ENCODE measurements at regions not wholly inside any gene's neighbourhood (a gene's known extent, or its start where the extent isn't known, plus 50 kb on each side); places are given as distances from the start of the nearest gene placed in this dataset.
"Not testable (repeated sequence)": the region's sequence is repeated elsewhere in the genome, so short reads cannot be mapped to it uniquely, and the experiment has no call there.

DNA sequence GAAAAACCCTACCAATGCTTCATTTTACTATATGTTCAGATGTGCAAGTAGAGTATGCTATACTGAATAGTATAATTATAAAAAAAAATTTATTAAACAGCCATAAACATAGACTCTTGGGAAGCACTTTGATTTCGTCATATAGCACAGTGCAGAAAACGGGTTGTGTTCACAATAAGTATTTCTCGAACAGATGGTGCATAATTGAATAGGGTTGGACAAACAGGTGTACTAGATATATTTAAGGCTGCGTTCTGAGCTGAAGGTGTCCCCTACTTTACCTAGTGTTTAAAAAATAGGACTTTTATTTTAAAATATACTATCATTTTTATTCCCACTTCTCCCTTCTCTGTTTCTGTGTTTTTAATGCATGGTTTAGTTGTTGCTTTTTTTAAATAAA lies 841.5 kb downstream of the ANKRD7 start:
- intact Hi-C loops (cut with DNase I) = no loop called here
- TF ChIP-seq, protein P1, sequence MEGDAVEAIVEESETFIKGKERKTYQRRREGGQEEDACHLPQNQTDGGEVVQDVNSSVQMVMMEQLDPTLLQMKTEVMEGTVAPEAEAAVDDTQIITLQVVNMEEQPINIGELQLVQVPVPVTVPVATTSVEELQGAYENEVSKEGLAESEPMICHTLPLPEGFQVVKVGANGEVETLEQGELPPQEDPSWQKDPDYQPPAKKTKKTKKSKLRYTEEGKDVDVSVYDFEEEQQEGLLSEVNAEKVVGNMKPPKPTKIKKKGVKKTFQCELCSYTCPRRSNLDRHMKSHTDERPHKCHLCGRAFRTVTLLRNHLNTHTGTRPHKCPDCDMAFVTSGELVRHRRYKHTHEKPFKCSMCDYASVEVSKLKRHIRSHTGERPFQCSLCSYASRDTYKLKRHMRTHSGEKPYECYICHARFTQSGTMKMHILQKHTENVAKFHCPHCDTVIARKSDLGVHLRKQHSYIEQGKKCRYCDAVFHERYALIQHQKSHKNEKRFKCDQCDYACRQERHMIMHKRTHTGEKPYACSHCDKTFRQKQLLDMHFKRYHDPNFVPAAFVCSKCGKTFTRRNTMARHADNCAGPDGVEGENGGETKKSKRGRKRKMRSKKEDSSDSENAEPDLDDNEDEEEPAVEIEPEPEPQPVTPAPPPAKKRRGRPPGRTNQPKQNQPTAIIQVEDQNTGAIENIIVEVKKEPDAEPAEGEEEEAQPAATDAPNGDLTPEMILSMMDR (IDR thresholded peaks at IDR 0.05) = no peak
- no peak for TF ChIP-seq POLR2A (IDR thresholded peaks at IDR 0.05)
- TF ChIP-seq POLR2AphosphoS5 (IDR thresholded peaks at IDR 0.05; ENCODE audit: insufficient read depth in 1 of 2, low read depth in 1 of 2) = no peak
- H3K27me3 ChIP-seq = no peaks in the 10 kb centered on the region
- no peak overlapping the region for H3K27ac ChIP-seq
- H3K9me3 ChIP-seq = no peaks in the 10 kb centered on the region
- no peaks in the 10 kb centered on the region for H3K36me3 ChIP-seq
- DNase-seq (ENCODE audit: extremely low spot score in 2 of 2) = no peak
- H3K4me1 ChIP-seq = no peaks in the 10 kb centered on the region
- no peak overlapping the region for H3K4me3 ChIP-seq

DNA sequence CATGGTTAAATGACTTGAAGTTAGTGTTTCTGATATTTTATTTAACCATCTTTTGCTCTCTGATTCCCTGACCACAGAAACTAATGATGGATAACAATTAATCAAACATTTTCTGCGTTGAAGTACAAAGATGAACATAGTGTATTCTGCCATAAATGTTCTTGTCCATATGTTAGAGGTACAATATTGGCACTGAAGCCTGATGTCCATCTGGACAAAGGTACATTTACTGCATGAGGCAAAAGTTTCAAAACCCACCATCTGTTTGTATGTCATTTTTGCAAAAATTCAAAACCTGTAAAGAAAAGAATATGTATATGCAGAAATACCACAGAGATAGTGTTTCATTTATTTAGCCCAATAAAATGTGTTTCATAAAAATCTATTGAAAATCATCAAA lies 861.5 kb downstream of the ANKRD7 start:
- intact Hi-C loops (cut with DNase I) = no loop called here
- Histone ChIP-seq H3K36me3 (no peaks in the 10 kb centered on the region), H3K27me3 (no peaks in the 10 kb centered on the region), H3K27ac (no peak overlapping the region), H3K4me1 (no peaks in the 10 kb centered on the region), H3K9me3 (no peaks in the 10 kb centered on the region), H3K4me3 (no peak overlapping the region)
- TF ChIP-seq POLR2A (IDR thresholded peaks at IDR 0.05) = no peak
- TF ChIP-seq, protein P1 (IDR thresholded peaks at IDR 0.05) = no peak
- no peak for TF ChIP-seq POLR2AphosphoS5 (IDR thresholded peaks at IDR 0.05; ENCODE audit: insufficient read depth in 1 of 2, low read depth in 1 of 2)
- no peak for DNase-seq (ENCODE audit: extremely low spot score in 2 of 2)

DNA sequence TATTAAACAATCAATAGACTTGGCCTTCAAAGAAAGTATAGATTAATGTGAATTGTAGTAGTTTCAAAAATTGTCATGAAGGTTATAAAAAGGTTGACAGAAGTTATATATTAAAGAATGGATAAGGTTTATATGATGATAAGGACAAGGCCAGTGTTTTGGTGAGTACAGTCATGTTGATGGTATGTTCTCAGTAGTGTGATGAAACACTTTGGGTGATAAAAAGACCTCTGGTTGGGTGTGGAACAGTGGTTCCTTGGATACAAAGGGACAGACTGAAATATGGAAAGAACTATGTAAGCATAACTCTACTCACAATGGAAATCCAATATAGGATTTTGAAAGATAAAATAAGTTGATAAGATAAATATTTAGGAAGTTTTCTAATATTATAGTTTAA lies 866.3 kb downstream of the ANKRD7 start:
- Histone ChIP-seq H3K36me3 (no peaks in the 10 kb centered on the region), H3K27ac (no peak overlapping the region), H3K27me3 (no peaks in the 10 kb centered on the region), H3K4me3 (no peak overlapping the region), H3K4me1 (no peaks in the 10 kb centered on the region), H3K9me3 (no peaks in the 10 kb centered on the region)
- DNase-seq (ENCODE audit: extremely low spot score in 2 of 2) = no peak
- intact Hi-C loops (cut with DNase I) = no loop called here
- no peak for TF ChIP-seq POLR2A (IDR thresholded peaks at IDR 0.05)
- TF ChIP-seq POLR2AphosphoS5 (IDR thresholded peaks at IDR 0.05; ENCODE audit: insufficient read depth in 1 of 2, low read depth in 1 of 2) = no peak
- TF ChIP-seq, protein P1 (IDR thresholded peaks at IDR 0.05) = no peak

DNA sequence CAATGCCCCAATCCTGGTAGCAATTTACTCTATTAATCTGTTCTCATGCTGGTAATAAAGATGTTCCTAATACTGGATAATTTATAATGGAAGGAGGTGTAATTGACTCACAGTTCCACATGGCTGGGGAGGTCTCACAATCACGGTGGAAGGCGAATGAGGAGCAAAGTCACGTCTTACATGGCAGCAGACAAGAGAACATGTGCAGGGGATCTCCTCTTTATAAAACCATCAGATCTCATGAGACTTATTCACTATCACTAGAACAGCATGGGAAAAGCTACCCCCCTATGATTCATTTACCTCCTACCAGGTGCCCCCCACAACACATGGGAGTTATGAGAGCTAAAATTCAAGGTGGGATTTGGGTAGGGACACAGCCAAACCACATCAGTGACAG lies 872.2 kb downstream of the ANKRD7 start:
- DNase-seq (ENCODE audit: extremely low spot score in 2 of 2) = no peak
- TF ChIP-seq POLR2AphosphoS5 (IDR thresholded peaks at IDR 0.05; ENCODE audit: insufficient read depth in 1 of 2, low read depth in 1 of 2) = no peak
- TF ChIP-seq, protein P1 (IDR thresholded peaks at IDR 0.05) = no peak
- TF ChIP-seq POLR2A (IDR thresholded peaks at IDR 0.05) = no peak
- Histone ChIP-seq H3K4me1 (no peaks in the 10 kb centered on the region), H3K9me3 (no peaks in the 10 kb centered on the region), H3K27ac (no peak overlapping the region), H3K27me3 (no peaks in the 10 kb centered on the region), H3K4me3 (no peak overlapping the region), H3K36me3 (no peaks in the 10 kb centered on the region)
- intact Hi-C loops (cut with DNase I) = no loop called here

DNA sequence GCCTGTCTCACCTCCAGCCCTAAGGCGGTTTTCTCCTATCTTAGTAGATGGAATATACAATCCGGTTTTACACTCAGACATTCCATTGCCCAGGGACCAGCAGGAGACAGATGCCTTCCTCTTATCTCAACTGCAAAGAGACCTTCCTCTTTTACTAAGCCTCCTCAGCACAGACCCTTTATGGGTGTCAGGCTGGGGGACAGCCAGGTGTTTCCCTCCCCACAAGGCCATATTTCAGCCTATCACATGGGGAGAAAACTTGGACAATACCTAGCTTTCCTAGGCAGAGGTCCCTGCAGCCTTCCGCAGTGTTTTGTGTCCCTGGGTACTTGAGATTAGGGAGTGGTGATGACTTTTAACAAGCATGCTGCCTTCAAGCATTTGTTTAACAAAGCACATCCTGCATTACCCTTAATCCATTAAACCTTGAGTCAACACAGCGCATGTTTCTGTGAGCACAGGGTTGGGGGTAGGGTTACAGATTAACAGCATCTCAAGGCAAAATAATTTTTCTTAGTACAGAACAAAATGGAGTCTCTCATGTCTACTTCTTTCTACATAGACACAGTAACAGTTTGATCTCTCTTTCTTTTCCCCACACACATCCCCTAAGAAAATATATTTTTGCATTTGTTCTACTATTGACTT lies 876.2 kb downstream of the ANKRD7 start:
- H3K4me1 ChIP-seq; H3K4me3 ChIP-seq; DNase-seq (ENCODE audit: extremely low spot score in 2 of 2); intact Hi-C loops (cut with DNase I); H3K9me3 ChIP-seq; H3K27me3 ChIP-seq; H3K36me3 ChIP-seq; H3K27ac ChIP-seq: not testable (repeated sequence)

Measured in vagina (tissue), 2 donors.